Central memory CD8-positive, alpha-beta T cell (primary cell): ENCODE measurements at regions not wholly inside any gene's neighbourhood (a gene's known extent, or its start where the extent isn't known, plus 50 kb on each side); places are given as distances from the start of the nearest gene placed in this dataset.

ENCODE experiments used
- ATAC-seq: fragments of 150-1000 bp; cut with Tn5 transposase; replicated peaks from 2 replicates; pipeline ENCODE4 v1.10.0; 2022; ENCODE audit warnings: mild to moderate bottlenecking, moderate FRiP score, moderate number of reproducible peaks; ENCODE audit not compliant: poor library complexity, severe bottlenecking; ENCODE audit errors: extremely low read depth
- DNase-seq, 2 donors: peaks; one replicate each; pipeline ENCODE4 v3.0.0; 2021; ENCODE audit warnings: low spot score in 2 of 2
- H3K27ac Mint-ChIP-seq: one replicate; pipeline ENCODE4 v1.8.0; 2022; ENCODE audit warnings: low read depth, mild to moderate bottlenecking, moderate library complexity, mixed read lengths
- H3K27me3 Mint-ChIP-seq: one replicate; pipeline ENCODE4 v1.8.0; 2022; ENCODE audit warnings: mixed read lengths
- H3K36me3 Mint-ChIP-seq: one replicate; pipeline ENCODE4 v1.8.0; 2022; ENCODE audit warnings: mild to moderate bottlenecking, moderate library complexity, mixed read lengths; ENCODE audit not compliant: insufficient read depth
- H3K4me1 Mint-ChIP-seq: one replicate; pipeline ENCODE4 v1.8.0; 2022; ENCODE audit warnings: mixed read lengths
- H3K4me3 Mint-ChIP-seq: one replicate; pipeline ENCODE4 v1.8.0; 2022; ENCODE audit warnings: mild to moderate bottlenecking, moderate library complexity, mixed read lengths
- H3K9me3 Mint-ChIP-seq: one replicate; pipeline ENCODE4 v1.8.0; 2022; ENCODE audit warnings: mixed read lengths

GRCh38 chr10:61115897-61116296 is 171.9 kb upstream of the RHOBTB1 start:
- Mint-ChIP-seq H3K4me3 (no peak overlapping the region), H3K4me1 (no peaks in the 10 kb centered on the region), H3K36me3 (no peaks in the 10 kb centered on the region), H3K27me3 (peaks cover 10% of the 10 kb centered on the region), H3K9me3 (no peaks in the 10 kb centered on the region), H3K27ac (no peak overlapping the region)
- ATAC-seq (no peak), DNase-seq (no peak)

GRCh38 chr10:61112771-61113170 is 168.8 kb upstream of the RHOBTB1 start:
- peaks cover 20% of the 10 kb centered on the region for H3K27me3 Mint-ChIP-seq
- no peak for DNase-seq
- no peaks in the 10 kb centered on the region for H3K36me3 Mint-ChIP-seq
- H3K27ac Mint-ChIP-seq: no peak overlapping the region
- no peaks in the 10 kb centered on the region for H3K4me1 Mint-ChIP-seq
- no peak for ATAC-seq
- no peak overlapping the region for H3K4me3 Mint-ChIP-seq
- no peaks in the 10 kb centered on the region for H3K9me3 Mint-ChIP-seq

GRCh38 chr10:61110936-61111335 is 167.0 kb upstream of the RHOBTB1 start:
- H3K27me3 Mint-ChIP-seq: peaks cover 30% of the 10 kb centered on the region
- H3K9me3 Mint-ChIP-seq: peaks cover 7% of the 10 kb centered on the region
- ATAC-seq: no peak
- H3K27ac Mint-ChIP-seq: no peak overlapping the region
- H3K36me3 Mint-ChIP-seq: no peaks in the 10 kb centered on the region
- no peak for DNase-seq
- no peak overlapping the region for H3K4me3 Mint-ChIP-seq
- no peaks in the 10 kb centered on the region for H3K4me1 Mint-ChIP-seq

- Mint-ChIP-seq H3K4me1 (no peaks in the 10 kb centered on the region), H3K27me3 (peaks cover 30% of the 10 kb centered on the region), H3K4me3 (no peak overlapping the region), H3K36me3 (no peaks in the 10 kb centered on the region), H3K27ac (no peak overlapping the region), H3K9me3 (peaks cover 7% of the 10 kb centered on the region)
- DNase-seq (no peak), ATAC-seq (no peak)
Observed at GRCh38 chr10:61110188-61110844, 166.3 kb upstream of the RHOBTB1 start.

- Mint-ChIP-seq H3K27ac (no peak overlapping the region), H3K4me3 (no peak overlapping the region), H3K36me3 (no peaks in the 10 kb centered on the region), H3K9me3 (peaks cover 7% of the 10 kb centered on the region), H3K4me1 (no peaks in the 10 kb centered on the region), H3K27me3 (peaks cover 40% of the 10 kb centered on the region)
- ATAC-seq: no peak
- no peak for DNase-seq
Observed at GRCh38 chr10:61108915-61109314, 164.9 kb upstream of the RHOBTB1 start.

- no peak for ATAC-seq
- Mint-ChIP-seq H3K27ac (no peak overlapping the region), H3K4me1 (no peaks in the 10 kb centered on the region), H3K27me3 (peaks cover 10% of the 10 kb centered on the region), H3K9me3 (no peaks in the 10 kb centered on the region), H3K4me3 (no peak overlapping the region), H3K36me3 (no peaks in the 10 kb centered on the region)
- DNase-seq: no peak
Observed at GRCh38 chr10:61100887-61101286, 156.9 kb upstream of the RHOBTB1 start.

GRCh38 chr10:61099756-61100155 is 155.8 kb upstream of the RHOBTB1 start:
- H3K4me1 Mint-ChIP-seq: no peaks in the 10 kb centered on the region

GRCh38 chr10:61098966-61099365 is 155.0 kb upstream of the RHOBTB1 start:
- no peak for DNase-seq
- no peak overlapping the region for H3K4me3 Mint-ChIP-seq
- no peaks in the 10 kb centered on the region for H3K9me3 Mint-ChIP-seq
- H3K27me3 Mint-ChIP-seq: no peaks in the 10 kb centered on the region
- no peaks in the 10 kb centered on the region for H3K4me1 Mint-ChIP-seq
- H3K36me3 Mint-ChIP-seq: no peaks in the 10 kb centered on the region
- no peak for ATAC-seq
- no peak overlapping the region for H3K27ac Mint-ChIP-seq

More at GRCh38 chr10:61099756-61100155, 155.8 kb upstream of the RHOBTB1 start:
- H3K27me3 Mint-ChIP-seq: peaks cover 4% of the 10 kb centered on the region
- no peak for DNase-seq
- H3K4me3 Mint-ChIP-seq: no peak overlapping the region
- H3K36me3 Mint-ChIP-seq: no peaks in the 10 kb centered on the region
- H3K9me3 Mint-ChIP-seq: no peaks in the 10 kb centered on the region
- ATAC-seq: no peak
- no peak overlapping the region for H3K27ac Mint-ChIP-seq

GRCh38 chr10:61097026-61097425 is 153.0 kb upstream of the RHOBTB1 start:
- DNase-seq (no peak), ATAC-seq (no peak)
- H3K4me3 Mint-ChIP-seq: no peak overlapping the region
- H3K27me3 Mint-ChIP-seq: peaks cover 8% of the 10 kb centered on the region
- H3K9me3 Mint-ChIP-seq: no peaks in the 10 kb centered on the region
- no peak overlapping the region for H3K27ac Mint-ChIP-seq
- no peaks in the 10 kb centered on the region for H3K4me1 Mint-ChIP-seq
- no peaks in the 10 kb centered on the region for H3K36me3 Mint-ChIP-seq

GRCh38 chr10:61096056-61096455 is 152.1 kb upstream of the RHOBTB1 start:
- Mint-ChIP-seq H3K27ac (no peak overlapping the region), H3K4me3 (no peak overlapping the region), H3K36me3 (no peaks in the 10 kb centered on the region), H3K9me3 (no peaks in the 10 kb centered on the region), H3K27me3 (peaks cover 8% of the 10 kb centered on the region), H3K4me1 (no peaks in the 10 kb centered on the region)
- ATAC-seq: no peak
- no peak for DNase-seq

- ATAC-seq (no peak), DNase-seq (no peak)
- Mint-ChIP-seq H3K9me3 (no peaks in the 10 kb centered on the region), H3K27ac (no peak overlapping the region), H3K4me3 (no peak overlapping the region), H3K27me3 (peaks cover 9% of the 10 kb centered on the region), H3K4me1 (no peaks in the 10 kb centered on the region), H3K36me3 (no peaks in the 10 kb centered on the region)
Observed at GRCh38 chr10:61091531-61091930, 147.5 kb upstream of the RHOBTB1 start.

- DNase-seq (no peak), ATAC-seq (no peak)
- Mint-ChIP-seq H3K4me3 (no peak overlapping the region), H3K9me3 (peaks cover 7% of the 10 kb centered on the region), H3K27ac (no peak overlapping the region), H3K36me3 (no peaks in the 10 kb centered on the region), H3K4me1 (no peaks in the 10 kb centered on the region), H3K27me3 (peaks cover 21% of the 10 kb centered on the region)
Observed at GRCh38 chr10:61089251-61089650, 145.3 kb upstream of the RHOBTB1 start.

GRCh38 chr10:61084493-61084892 is 140.5 kb upstream of the RHOBTB1 start:
- no peak for DNase-seq
- peaks cover 7% of the 10 kb centered on the region for H3K9me3 Mint-ChIP-seq
- H3K4me3 Mint-ChIP-seq: no peak overlapping the region
- no peak for ATAC-seq
- peaks cover 13% of the 10 kb centered on the region for H3K27me3 Mint-ChIP-seq
- H3K4me1 Mint-ChIP-seq: no peaks in the 10 kb centered on the region
- H3K27ac Mint-ChIP-seq: no peak overlapping the region
- no peaks in the 10 kb centered on the region for H3K36me3 Mint-ChIP-seq
